OCI-LY1 (cell line): ENCODE measurements at regions not wholly inside any gene's neighbourhood (a gene's known extent, or its start where the extent isn't known, plus 50 kb on each side); places are given as distances from the start of the nearest gene placed in this dataset.
"Not testable (repeated sequence)": the region's sequence is repeated elsewhere in the genome, so short reads cannot be mapped to it uniquely, and the experiment has no call there.

Experiments
- H2AFZ ChIP-seq: fragments of 200-600 bp; sonication (generic), shearing (Covaris generic); 2 replicates; pipeline ENCODE4 v1.6.0; 2014; ENCODE audit warnings: antibody characterized with exemption, mild to moderate bottlenecking, low read length
- H3F3A ChIP-seq: fragments of 200-600 bp; sonication (generic), shearing (Covaris generic); 2 replicates; pipeline ENCODE4 v1.6.0; 2014; ENCODE audit warnings: mild to moderate bottlenecking, antibody characterized with exemption, low read length, moderate library complexity; ENCODE audit not compliant: insufficient read depth
- H3K27ac ChIP-seq: fragments of 200-600 bp; sonication (generic); 2 replicates; pipeline ENCODE4 v1.5.1; 2014; ENCODE audit warnings: low read length, mixed run types, mild to moderate bottlenecking, low read depth; ENCODE audit not compliant: poor library complexity, severe bottlenecking
- H3K27me3 ChIP-seq: fragments of 200-600 bp; sonication (generic); 2 replicates; pipeline ENCODE4 v1.6.0; 2014; ENCODE audit warnings: antibody characterized with exemption, mild to moderate bottlenecking, low read length, moderate library complexity; ENCODE audit not compliant: insufficient read depth
- H3K36me3 ChIP-seq: fragments of 200-600 bp; sonication (generic); 2 replicates; pipeline ENCODE4 v1.6.1; 2014; ENCODE audit warnings: mild to moderate bottlenecking, antibody characterized with exemption, low read length, moderate library complexity, mixed read lengths; ENCODE audit not compliant: insufficient read depth
- H3K4me1 ChIP-seq: fragments of 200-600 bp; sonication (generic); 2 replicates; pipeline ENCODE4 v1.5.1; 2014; ENCODE audit warnings: mild to moderate bottlenecking, low read length, moderate library complexity; ENCODE audit not compliant: insufficient read depth, severe bottlenecking
- H3K4me2 ChIP-seq: fragments of 200-600 bp; sonication (generic), shearing (Covaris generic); 2 replicates; pipeline ENCODE4 v1.6.1; 2014; ENCODE audit warnings: low read length
- H3K4me3 ChIP-seq: fragments of 200-600 bp; sonication (generic); 2 replicates; pipeline ENCODE4 v1.5.1; 2014; ENCODE audit warnings: low read length, low read depth, mild to moderate bottlenecking, mixed read lengths; ENCODE audit not compliant: poor library complexity, severe bottlenecking
- H3K79me2 ChIP-seq: fragments of 200-600 bp; shearing (Covaris generic); 2 replicates; pipeline ENCODE4 v1.6.1; 2016; ENCODE audit warnings: mixed run types, low read length, mixed read lengths; ENCODE audit not compliant: insufficient read depth
- H3K9ac ChIP-seq: fragments of 200-600 bp; sonication (generic), shearing (Covaris generic); 2 replicates; pipeline ENCODE4 v1.6.1; 2014; ENCODE audit warnings: mild to moderate bottlenecking, low read length, mixed read lengths
- H3K9me2 ChIP-seq: fragments of 200-600 bp; sonication (generic), shearing (Covaris generic); 2 replicates; pipeline ENCODE4 v1.6.1; 2014; ENCODE audit warnings: low read depth, mild to moderate bottlenecking, low read length, mixed read lengths
- H3K9me3 ChIP-seq: fragments of 200-600 bp; shearing (Covaris generic); 2 replicates; pipeline ENCODE4 v1.6.1; 2014; ENCODE audit warnings: low read length, mixed read lengths
- H4K20me1 ChIP-seq: fragments of 200-600 bp; sonication (generic), shearing (Covaris generic); 2 replicates; pipeline ENCODE4 v1.6.0; 2016; ENCODE audit warnings: mild to moderate bottlenecking, low read length; ENCODE audit not compliant: insufficient read depth
- EZH2 ChIP-seq: fragments of 200-600 bp; sonication (generic), shearing (Covaris generic); IDR thresholded peaks from 2 replicates; pipeline ENCODE4 v1.8.0; 2017; ENCODE audit warnings: borderline replicate concordance, mixed run types, mild to moderate bottlenecking, antibody characterized with exemption, low read length, moderate library complexity, mixed read lengths
- TF ChIP-seq, protein P1 (sequence below): fragments of 200-600 bp; sonication (generic), shearing (Covaris generic); IDR thresholded peaks from 2 replicates; pipeline ENCODE4 v1.5.1; 2017; ENCODE audit warnings: mild to moderate bottlenecking, antibody characterized with exemption, low read length, moderate library complexity, mixed read lengths

GRCh38 chr1:214764502-214764901, 161.5 kb downstream of the CENPF start:
- Histone ChIP-seq H3K36me3 (no peaks in the 10 kb centered on the region), H3K4me3 (no peak overlapping the region), H4K20me1 (no peaks in the 10 kb centered on the region), H3K4me2 (no peak overlapping the region), H3K4me1 (no peaks in the 10 kb centered on the region), H3K9me3 (no peaks in the 10 kb centered on the region; the same call in 1 of the 2 replicates), H3F3A (no peaks in the 10 kb centered on the region), H3K27ac (no peak overlapping the region), H3K27me3 (no peaks in the 10 kb centered on the region), H3K9ac (no peak overlapping the region), H3K9me2 (no peaks in the 10 kb centered on the region), H2AFZ (no peak overlapping the region), H3K79me2 (no peaks in the 10 kb centered on the region)
- TF ChIP-seq, protein P1, sequence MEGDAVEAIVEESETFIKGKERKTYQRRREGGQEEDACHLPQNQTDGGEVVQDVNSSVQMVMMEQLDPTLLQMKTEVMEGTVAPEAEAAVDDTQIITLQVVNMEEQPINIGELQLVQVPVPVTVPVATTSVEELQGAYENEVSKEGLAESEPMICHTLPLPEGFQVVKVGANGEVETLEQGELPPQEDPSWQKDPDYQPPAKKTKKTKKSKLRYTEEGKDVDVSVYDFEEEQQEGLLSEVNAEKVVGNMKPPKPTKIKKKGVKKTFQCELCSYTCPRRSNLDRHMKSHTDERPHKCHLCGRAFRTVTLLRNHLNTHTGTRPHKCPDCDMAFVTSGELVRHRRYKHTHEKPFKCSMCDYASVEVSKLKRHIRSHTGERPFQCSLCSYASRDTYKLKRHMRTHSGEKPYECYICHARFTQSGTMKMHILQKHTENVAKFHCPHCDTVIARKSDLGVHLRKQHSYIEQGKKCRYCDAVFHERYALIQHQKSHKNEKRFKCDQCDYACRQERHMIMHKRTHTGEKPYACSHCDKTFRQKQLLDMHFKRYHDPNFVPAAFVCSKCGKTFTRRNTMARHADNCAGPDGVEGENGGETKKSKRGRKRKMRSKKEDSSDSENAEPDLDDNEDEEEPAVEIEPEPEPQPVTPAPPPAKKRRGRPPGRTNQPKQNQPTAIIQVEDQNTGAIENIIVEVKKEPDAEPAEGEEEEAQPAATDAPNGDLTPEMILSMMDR = no peak
- no peak for TF ChIP-seq EZH2

DNA sequence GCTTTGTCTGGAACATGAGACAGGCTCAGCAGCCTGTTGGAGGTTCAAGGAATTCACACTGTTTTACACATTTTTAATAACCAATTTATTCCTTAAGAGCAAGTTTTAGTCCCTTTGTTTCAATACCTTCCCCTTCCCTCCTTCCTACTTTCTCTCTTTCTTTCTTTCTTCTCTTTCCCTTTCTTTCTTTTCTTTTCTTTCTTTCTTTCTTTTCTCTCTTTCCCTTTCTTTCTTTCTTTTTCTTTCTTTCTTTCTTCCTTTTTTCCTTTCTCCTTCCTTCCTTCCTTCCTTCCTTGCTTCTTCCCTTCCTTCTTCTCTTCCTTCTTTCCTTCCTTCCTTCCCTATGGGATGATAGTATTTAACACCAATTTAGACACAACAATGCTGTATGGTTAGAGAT, 164.2 kb downstream of the CENPF start:
- Histone ChIP-seq H3K79me2 (no peaks in the 10 kb centered on the region), H3K9me3 (no peaks in the 10 kb centered on the region; the same call in 1 of the 2 replicates), H3K4me2 (no peak overlapping the region), H3K27me3 (no peaks in the 10 kb centered on the region), H3K4me3 (no peak overlapping the region), H3K9ac (no peak overlapping the region), H3K27ac (no peak overlapping the region), H3K4me1 (no peaks in the 10 kb centered on the region), H3K36me3 (no peaks in the 10 kb centered on the region), H3K9me2 (no peaks in the 10 kb centered on the region), H4K20me1 (no peaks in the 10 kb centered on the region), H3F3A (no peaks in the 10 kb centered on the region), H2AFZ (no peak overlapping the region)
- no peak for TF ChIP-seq EZH2

DNA sequence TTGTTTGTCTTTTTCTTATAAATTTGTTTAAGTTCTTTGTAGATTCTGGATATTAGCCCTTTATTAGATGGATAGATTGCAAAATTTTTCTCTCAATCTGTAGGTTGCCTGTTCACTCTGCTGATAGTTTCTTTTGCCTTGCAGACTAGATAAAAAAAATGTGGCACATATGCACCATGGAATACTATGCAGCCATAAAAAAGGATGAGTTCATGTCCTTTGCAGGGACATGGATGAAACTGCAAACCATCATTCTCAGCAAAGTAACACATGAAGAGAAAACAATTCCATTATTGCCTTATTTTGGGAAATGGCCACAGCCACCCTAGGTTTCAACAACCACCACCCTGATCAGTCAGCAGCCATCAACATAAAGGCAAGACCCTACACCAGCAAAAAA, 166.7 kb downstream of the CENPF start:
- H3K4me1 ChIP-seq, H3K9ac ChIP-seq, H3K27me3 ChIP-seq, H3K4me3 ChIP-seq, H3K9me3 ChIP-seq, H3K79me2 ChIP-seq, H3F3A ChIP-seq, H4K20me1 ChIP-seq, H3K36me3 ChIP-seq, H2AFZ ChIP-seq, H3K9me2 ChIP-seq, H3K27ac ChIP-seq, H3K4me2 ChIP-seq: not testable (repeated sequence)

- H3K79me2 ChIP-seq = no peaks in the 10 kb centered on the region
- H4K20me1 ChIP-seq = no peaks in the 10 kb centered on the region
- H3F3A ChIP-seq = no peaks in the 10 kb centered on the region
- H3K27ac ChIP-seq = no peak overlapping the region
- no peaks in the 10 kb centered on the region for H3K27me3 ChIP-seq
- H3K4me2 ChIP-seq = no peak overlapping the region
- no peaks in the 10 kb centered on the region for H3K9me2 ChIP-seq
- TF ChIP-seq, protein P1 = no peak
- no peak for TF ChIP-seq EZH2
- H3K4me3 ChIP-seq = no peak overlapping the region
- H3K36me3 ChIP-seq = no peaks in the 10 kb centered on the region
- no peak overlapping the region for H2AFZ ChIP-seq
- H3K4me1 ChIP-seq = no peaks in the 10 kb centered on the region
- no peaks in the 10 kb centered on the region for H3K9me3 ChIP-seq
- H3K9ac ChIP-seq = no peak overlapping the region
Measured at GRCh38 chr1:214777364-214777763, 174.4 kb downstream of the CENPF start.
